Tibial nerve (tissue), 4 donors: ENCODE measurements at regions not wholly inside any gene's neighbourhood (a gene's known extent, or its start where the extent isn't known, plus 50 kb on each side); places are given as distances from the start of the nearest gene placed in this dataset.

Experiments
- DNase-seq, 2 donors: peaks; one replicate each; pipeline ENCODE4 v3.0.0-alpha.2; 2019; ENCODE audit warnings: low spot score in 2 of 2
- H3K27ac ChIP-seq, 4 donors: fragments of 200-600 bp; sonication (generic) in 3 of 4; one replicate each; pipeline ENCODE4 v1.5.1; 2017 to 2019; ENCODE audit warnings: mild to moderate bottlenecking in 1 of 4
- H3K27me3 ChIP-seq, 2 donors: fragments of 200-600 bp; sonication (generic) in 1 of 2; one replicate each; pipeline versions ENCODE4 v1.5.1 to v1.6.0; 2017 to 2019
- H3K36me3 ChIP-seq, 3 donors: fragments of 200-600 bp; sonication (generic); one replicate each; pipeline ENCODE4 v1.5.1; 2018 to 2019
- H3K4me1 ChIP-seq, 4 donors: fragments of 200-600 bp; sonication (generic) in 3 of 4; one replicate each; pipeline ENCODE4 v1.5.1; 2017 to 2019
- H3K4me3 ChIP-seq, 4 donors: fragments of 200-600 bp; sonication (generic) in 3 of 4; one replicate each; pipeline ENCODE4 v1.5.1; 2017 to 2019; ENCODE audit warnings: mild to moderate bottlenecking in 1 of 4, moderate library complexity in 1 of 4
- H3K9me3 ChIP-seq, 4 donors: fragments of 200-600 bp; sonication (generic) in 3 of 4; one replicate each; pipeline ENCODE4 v1.5.1; 2017 to 2019
- EP300 ChIP-seq, 2 donors: sonication (generic); formaldehyde crosslinking; IDR thresholded peaks; one replicate each; pipeline ENCODE4 v1.6.1; 2017; ENCODE audit warnings: antibody characterized with exemption in 2 of 2, mild to moderate bottlenecking in 1 of 2
- POLR2A ChIP-seq, 2 donors: fragments of 450-650 bp; IDR thresholded peaks; one replicate each; pipeline ENCODE4 v1.6.1; 2017; ENCODE audit warnings: antibody characterized with exemption in 2 of 2, mild to moderate bottlenecking in 2 of 2, moderate library complexity in 2 of 2
- WGBS, 2 donors: methylation state at CpG; one replicate each; pipeline ENCODE4 v1.1.5; 2018; 5-methylcytosine and 5-hydroxymethylcytosine counted together
- TF ChIP-seq, protein P1 (sequence below), 5 experiments: fragments of 200-600 bp in 3 of 5; fragments of 450-650 bp in 2 of 5; sonication (generic) in 3 of 5; IDR thresholded peaks; one replicate each; pipeline ENCODE4 v1.5.1; 2016 to 2019; ENCODE audit warnings: antibody characterized with exemption in 5 of 5, mild to moderate bottlenecking in 3 of 5, moderate library complexity in 2 of 5

- no peak for DNase-seq
- Histone ChIP-seq H3K4me1 (peaks cover 0 to 4% (median 0%) of the 10 kb centered on the region in 4 donors), H3K4me3 (no peak overlapping the region), H3K9me3 (no peaks in the 10 kb centered on the region), H3K27me3 (no peaks in the 10 kb centered on the region), H3K27ac (no peak overlapping the region), H3K36me3 (no peaks in the 10 kb centered on the region)
- TF ChIP-seq, protein P1, sequence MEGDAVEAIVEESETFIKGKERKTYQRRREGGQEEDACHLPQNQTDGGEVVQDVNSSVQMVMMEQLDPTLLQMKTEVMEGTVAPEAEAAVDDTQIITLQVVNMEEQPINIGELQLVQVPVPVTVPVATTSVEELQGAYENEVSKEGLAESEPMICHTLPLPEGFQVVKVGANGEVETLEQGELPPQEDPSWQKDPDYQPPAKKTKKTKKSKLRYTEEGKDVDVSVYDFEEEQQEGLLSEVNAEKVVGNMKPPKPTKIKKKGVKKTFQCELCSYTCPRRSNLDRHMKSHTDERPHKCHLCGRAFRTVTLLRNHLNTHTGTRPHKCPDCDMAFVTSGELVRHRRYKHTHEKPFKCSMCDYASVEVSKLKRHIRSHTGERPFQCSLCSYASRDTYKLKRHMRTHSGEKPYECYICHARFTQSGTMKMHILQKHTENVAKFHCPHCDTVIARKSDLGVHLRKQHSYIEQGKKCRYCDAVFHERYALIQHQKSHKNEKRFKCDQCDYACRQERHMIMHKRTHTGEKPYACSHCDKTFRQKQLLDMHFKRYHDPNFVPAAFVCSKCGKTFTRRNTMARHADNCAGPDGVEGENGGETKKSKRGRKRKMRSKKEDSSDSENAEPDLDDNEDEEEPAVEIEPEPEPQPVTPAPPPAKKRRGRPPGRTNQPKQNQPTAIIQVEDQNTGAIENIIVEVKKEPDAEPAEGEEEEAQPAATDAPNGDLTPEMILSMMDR (IDR thresholded peaks at IDR 0.05): no peak
- TF ChIP-seq POLR2A (IDR thresholded peaks at IDR 0.05) (no peak), EP300 (IDR thresholded peaks at IDR 0.05) (no peak)
- WGBS, 2 donors: 40 to 53% methylated on average over 1 of the region's 1 CpG
These were observed 205.4 kb downstream of the TPBG start for GRCh38 chr6:82569022-82569421.

DNA sequence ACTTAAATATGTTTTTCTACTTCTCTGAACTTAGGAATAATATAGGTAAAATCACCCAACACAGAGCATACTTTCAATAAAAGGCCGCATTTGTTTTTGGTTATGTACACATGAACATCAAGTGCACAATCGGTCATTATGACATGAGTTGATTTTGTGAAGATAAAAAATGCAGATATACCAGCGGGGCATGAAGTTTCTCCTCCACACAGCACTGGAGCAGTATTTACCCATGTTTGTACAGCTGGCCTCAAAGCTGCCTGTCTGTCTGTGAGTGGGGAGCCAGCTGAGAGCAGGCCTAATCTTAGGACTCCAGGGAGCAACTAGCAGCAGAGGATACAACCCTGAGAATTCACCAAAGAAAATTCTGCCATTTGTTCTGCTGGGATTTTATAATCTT lies 206.5 kb downstream of the TPBG start:
- Histone ChIP-seq H3K9me3 (no peaks in the 10 kb centered on the region), H3K36me3 (no peaks in the 10 kb centered on the region), H3K4me1 (peaks cover 0 to 4% (median 0%) of the 10 kb centered on the region in 4 donors), H3K4me3 (no peak overlapping the region), H3K27ac (no peak overlapping the region), H3K27me3 (no peaks in the 10 kb centered on the region)
- no peak for TF ChIP-seq POLR2A (IDR thresholded peaks at IDR 0.05)
- TF ChIP-seq, protein P1 (IDR thresholded peaks at IDR 0.05): no peak
- no peak for TF ChIP-seq EP300 (IDR thresholded peaks at IDR 0.05)
- 40 to 57% methylated on average over 3 of the region's 3 CpGs for WGBS, 2 donors
- DNase-seq: no peak

- WGBS, 2 donors: 49% methylated on average over 2 of the region's 2 CpGs
- no peak overlapping the region for H3K27ac ChIP-seq
- H3K36me3 ChIP-seq: no peaks in the 10 kb centered on the region
- peaks cover 0 to 4% (median 0%) of the 10 kb centered on the region in 4 donors for H3K4me1 ChIP-seq
- no peaks in the 10 kb centered on the region for H3K27me3 ChIP-seq
- no peak for DNase-seq
- TF ChIP-seq POLR2A (IDR thresholded peaks at IDR 0.05): no peak
- TF ChIP-seq EP300 (IDR thresholded peaks at IDR 0.05): no peak
- TF ChIP-seq, protein P1 (IDR thresholded peaks at IDR 0.05): no peak
- H3K9me3 ChIP-seq: peaks cover 0 to 9% (median 0%) of the 10 kb centered on the region in 4 donors
- no peak overlapping the region for H3K4me3 ChIP-seq
These were observed 207.8 kb downstream of the TPBG start for GRCh38 chr6:82571455-82571854.

DNA sequence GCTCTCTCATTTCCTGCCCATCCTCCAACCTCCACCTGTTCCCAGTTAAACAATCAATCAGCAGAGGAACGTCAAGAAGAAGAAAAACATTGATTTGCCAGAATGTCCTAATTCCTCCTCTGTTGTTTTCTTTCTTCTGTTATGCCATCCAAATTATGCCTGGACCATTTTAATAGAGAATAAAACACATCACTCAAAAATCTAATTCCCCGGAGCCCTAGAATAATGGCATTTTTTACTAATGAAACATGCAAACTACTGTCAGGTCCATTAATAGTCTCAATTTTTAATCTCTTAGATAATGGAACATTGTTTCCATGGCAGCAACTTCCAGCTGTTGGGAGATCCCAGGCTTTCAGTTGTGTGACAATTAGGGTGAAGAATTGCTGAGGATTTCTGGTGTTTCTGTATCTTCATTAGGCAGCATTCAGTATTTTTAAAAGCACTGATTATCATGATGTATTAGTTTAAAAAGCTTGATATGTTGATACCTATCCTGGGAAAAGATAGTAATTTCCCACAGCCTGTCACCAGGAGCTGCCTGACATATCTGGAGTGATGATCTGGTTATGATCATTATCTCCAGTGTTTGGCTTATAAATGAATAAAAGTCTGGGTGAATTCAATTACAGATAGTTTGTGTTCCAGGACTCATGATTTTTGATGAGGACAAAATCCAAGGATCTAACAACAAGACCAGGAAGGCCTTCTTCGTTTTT lies 209.8 kb downstream of the TPBG start:
- no peak for DNase-seq
- no peak overlapping the region for H3K27ac ChIP-seq
- H3K4me3 ChIP-seq: no peak overlapping the region
- H3K9me3 ChIP-seq: peaks cover 0 to 18% (median 0%) of the 10 kb centered on the region in 4 donors
- H3K36me3 ChIP-seq: no peaks in the 10 kb centered on the region
- WGBS, 2 donors: 48 to 51% methylated on average over 3 of the region's 3 CpGs
- TF ChIP-seq, protein P1 (IDR thresholded peaks at IDR 0.05): no peak
- TF ChIP-seq POLR2A (IDR thresholded peaks at IDR 0.05): no peak
- no peak for TF ChIP-seq EP300 (IDR thresholded peaks at IDR 0.05)
- no peaks in the 10 kb centered on the region for H3K27me3 ChIP-seq
- H3K4me1 ChIP-seq: peaks cover 0 to 4% (median 0%) of the 10 kb centered on the region in 4 donors

- no peak for TF ChIP-seq EP300 (IDR thresholded peaks at IDR 0.05)
- TF ChIP-seq POLR2A (IDR thresholded peaks at IDR 0.05): no peak
- TF ChIP-seq, protein P1 (IDR thresholded peaks at IDR 0.05): no peak
- Histone ChIP-seq H3K27ac (no peak overlapping the region), H3K4me3 (no peak overlapping the region), H3K27me3 (no peaks in the 10 kb centered on the region), H3K36me3 (no peaks in the 10 kb centered on the region), H3K9me3 (peaks cover 0 to 18% (median 0%) of the 10 kb centered on the region in 4 donors), H3K4me1 (no peaks in the 10 kb centered on the region)
- DNase-seq: no peak
- 95 to 100% methylated on average over 1 of the region's 1 CpG for WGBS, 2 donors
These were observed 212.7 kb downstream of the TPBG start for GRCh38 chr6:82576284-82576683.
